ENCODE measurements at regions not wholly inside any gene's neighbourhood (a gene's known extent, or its start where the extent isn't known, plus 50 kb on each side); places are given as distances from the start of the nearest gene placed in this dataset.

DNA sequence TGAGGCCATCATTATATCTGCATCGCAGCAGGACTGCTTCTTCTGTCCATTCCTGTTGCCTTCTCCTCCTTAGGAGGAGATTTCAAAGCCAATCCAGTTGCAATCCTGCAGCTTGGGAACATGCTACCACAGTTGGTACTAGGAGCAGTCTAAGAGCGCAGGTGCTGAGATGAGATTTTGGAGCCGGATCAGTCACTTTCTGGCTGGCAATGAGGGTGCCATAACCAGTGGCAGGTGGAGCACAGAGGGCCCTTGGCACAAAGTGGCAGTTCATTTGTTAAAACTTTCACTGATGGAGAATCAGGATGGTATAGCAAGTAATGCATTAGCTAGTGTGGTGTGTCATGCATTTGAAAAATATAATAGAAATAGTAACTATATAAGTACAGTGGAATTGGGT, 173.7 kb upstream of the ATP5MC3 start:
- no peak for TF ChIP-seq JUND (IDR thresholded peaks at IDR 0.05; ENCODE audit: low read length)
- no peak for TF ChIP-seq TCF12 (IDR thresholded peaks at IDR 0.05; ENCODE audit: low read depth, low read length)
- TF ChIP-seq, protein P1, sequence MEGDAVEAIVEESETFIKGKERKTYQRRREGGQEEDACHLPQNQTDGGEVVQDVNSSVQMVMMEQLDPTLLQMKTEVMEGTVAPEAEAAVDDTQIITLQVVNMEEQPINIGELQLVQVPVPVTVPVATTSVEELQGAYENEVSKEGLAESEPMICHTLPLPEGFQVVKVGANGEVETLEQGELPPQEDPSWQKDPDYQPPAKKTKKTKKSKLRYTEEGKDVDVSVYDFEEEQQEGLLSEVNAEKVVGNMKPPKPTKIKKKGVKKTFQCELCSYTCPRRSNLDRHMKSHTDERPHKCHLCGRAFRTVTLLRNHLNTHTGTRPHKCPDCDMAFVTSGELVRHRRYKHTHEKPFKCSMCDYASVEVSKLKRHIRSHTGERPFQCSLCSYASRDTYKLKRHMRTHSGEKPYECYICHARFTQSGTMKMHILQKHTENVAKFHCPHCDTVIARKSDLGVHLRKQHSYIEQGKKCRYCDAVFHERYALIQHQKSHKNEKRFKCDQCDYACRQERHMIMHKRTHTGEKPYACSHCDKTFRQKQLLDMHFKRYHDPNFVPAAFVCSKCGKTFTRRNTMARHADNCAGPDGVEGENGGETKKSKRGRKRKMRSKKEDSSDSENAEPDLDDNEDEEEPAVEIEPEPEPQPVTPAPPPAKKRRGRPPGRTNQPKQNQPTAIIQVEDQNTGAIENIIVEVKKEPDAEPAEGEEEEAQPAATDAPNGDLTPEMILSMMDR (IDR thresholded peaks at IDR 0.05; ENCODE audit: control extremely low read depth in 1 of 3, insufficient read depth in 1 of 3, low read depth in 1 of 3, low read length in 3 of 3) = no peak
- TF ChIP-seq, protein P2, sequence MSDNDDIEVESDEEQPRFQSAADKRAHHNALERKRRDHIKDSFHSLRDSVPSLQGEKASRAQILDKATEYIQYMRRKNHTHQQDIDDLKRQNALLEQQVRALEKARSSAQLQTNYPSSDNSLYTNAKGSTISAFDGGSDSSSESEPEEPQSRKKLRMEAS (IDR thresholded peaks at IDR 0.05) = no peak
- no peak for TF ChIP-seq RFX5 (IDR thresholded peaks at IDR 0.05; ENCODE audit: borderline replicate concordance, low read depth, low read length)
- no peak for TF ChIP-seq TBP (IDR thresholded peaks at IDR 0.05; ENCODE audit: low read depth, low read length)
- no peak for TF ChIP-seq EZH2 (IDR thresholded peaks at IDR 0.05; ENCODE audit: low read depth, low read length, severe bottlenecking)

Data from H1 (cell line).